ENCODE measurements at regions not wholly inside any gene's neighbourhood (a gene's known extent, or its start where the extent isn't known, plus 50 kb on each side); places are given as distances from the start of the nearest gene placed in this dataset.

DNA sequence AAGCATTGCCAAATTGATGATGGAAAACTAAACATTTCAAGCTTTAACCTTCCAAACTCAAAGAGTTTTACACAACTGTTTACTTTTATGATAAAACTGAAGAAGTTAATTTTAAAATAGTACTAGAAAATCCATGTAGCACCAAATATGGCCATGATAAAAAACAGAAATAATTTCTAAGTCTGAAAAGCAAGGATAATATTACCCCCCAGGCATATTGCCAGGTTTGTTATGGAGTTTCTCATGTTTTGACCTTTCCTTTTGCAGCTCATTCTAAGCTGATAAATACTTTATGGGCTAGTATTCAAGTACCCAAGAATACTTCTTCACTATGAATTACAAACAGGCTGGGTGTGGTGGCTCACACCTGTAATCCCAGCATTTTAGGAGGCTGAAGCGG, 209.9 kb upstream of the ZFP64 start:
- TF ChIP-seq POLR2A (IDR thresholded peaks at IDR 0.05): no peak
- TF ChIP-seq, protein P1, sequence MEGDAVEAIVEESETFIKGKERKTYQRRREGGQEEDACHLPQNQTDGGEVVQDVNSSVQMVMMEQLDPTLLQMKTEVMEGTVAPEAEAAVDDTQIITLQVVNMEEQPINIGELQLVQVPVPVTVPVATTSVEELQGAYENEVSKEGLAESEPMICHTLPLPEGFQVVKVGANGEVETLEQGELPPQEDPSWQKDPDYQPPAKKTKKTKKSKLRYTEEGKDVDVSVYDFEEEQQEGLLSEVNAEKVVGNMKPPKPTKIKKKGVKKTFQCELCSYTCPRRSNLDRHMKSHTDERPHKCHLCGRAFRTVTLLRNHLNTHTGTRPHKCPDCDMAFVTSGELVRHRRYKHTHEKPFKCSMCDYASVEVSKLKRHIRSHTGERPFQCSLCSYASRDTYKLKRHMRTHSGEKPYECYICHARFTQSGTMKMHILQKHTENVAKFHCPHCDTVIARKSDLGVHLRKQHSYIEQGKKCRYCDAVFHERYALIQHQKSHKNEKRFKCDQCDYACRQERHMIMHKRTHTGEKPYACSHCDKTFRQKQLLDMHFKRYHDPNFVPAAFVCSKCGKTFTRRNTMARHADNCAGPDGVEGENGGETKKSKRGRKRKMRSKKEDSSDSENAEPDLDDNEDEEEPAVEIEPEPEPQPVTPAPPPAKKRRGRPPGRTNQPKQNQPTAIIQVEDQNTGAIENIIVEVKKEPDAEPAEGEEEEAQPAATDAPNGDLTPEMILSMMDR (IDR thresholded peaks at IDR 0.05): no peak

Measured in Peyer's patch (tissue), 4 donors.